Peyer's patch (tissue), 4 donors: ENCODE measurements at regions not wholly inside any gene's neighbourhood (a gene's known extent, or its start where the extent isn't known, plus 50 kb on each side); places are given as distances from the start of the nearest gene placed in this dataset.

Source experiments
- DNase-seq, 3 donors: peaks; one replicate each; pipeline ENCODE4 v3.0.0-alpha.2; 2017 to 2019
- H3K27ac ChIP-seq, 4 donors: fragments of 200-600 bp; sonication (generic); one replicate each; pipeline ENCODE4 v1.5.1; 2016 to 2019
- H3K27me3 ChIP-seq, 2 donors: fragments of 200-600 bp; sonication (generic); one replicate each; pipeline ENCODE4 v1.5.1; 2019
- H3K36me3 ChIP-seq, 3 donors: fragments of 200-600 bp; sonication (generic); one replicate each; pipeline ENCODE4 v1.5.1; 2016 to 2019
- H3K4me1 ChIP-seq, 4 donors: fragments of 200-600 bp; sonication (generic); one replicate each; pipeline ENCODE4 v1.5.1; 2016 to 2019
- H3K4me3 ChIP-seq, 4 donors: fragments of 200-600 bp; sonication (generic); 1 replicate in 3 of 4; 2 replicates in 1 of 4; pipeline ENCODE4 v1.5.1; 2016 to 2019; ENCODE audit warnings: mild to moderate bottlenecking in 1 of 4
- H3K9me3 ChIP-seq, 4 donors: fragments of 200-600 bp; sonication (generic); one replicate each; pipeline ENCODE4 v1.5.1; 2016 to 2019; ENCODE audit warnings: mild to moderate bottlenecking in 1 of 4
- POLR2A ChIP-seq, 2 donors: fragments of 450-650 bp; IDR thresholded peaks; one replicate each; pipeline ENCODE4 v1.5.1; 2017; ENCODE audit warnings: antibody characterized with exemption in 2 of 2, mild to moderate bottlenecking in 2 of 2, moderate library complexity in 2 of 2
- TF ChIP-seq, protein P1 (sequence below), 6 experiments: fragments of 450-650 bp in 4 of 6; fragments of 200-600 bp in 2 of 6; sonication (generic) in 1 of 6; IDR thresholded peaks; one replicate each; pipeline ENCODE4 v1.5.1; 2017 to 2019; ENCODE audit warnings: antibody characterized with exemption in 6 of 6, mild to moderate bottlenecking in 3 of 6, moderate library complexity in 1 of 6

DNA sequence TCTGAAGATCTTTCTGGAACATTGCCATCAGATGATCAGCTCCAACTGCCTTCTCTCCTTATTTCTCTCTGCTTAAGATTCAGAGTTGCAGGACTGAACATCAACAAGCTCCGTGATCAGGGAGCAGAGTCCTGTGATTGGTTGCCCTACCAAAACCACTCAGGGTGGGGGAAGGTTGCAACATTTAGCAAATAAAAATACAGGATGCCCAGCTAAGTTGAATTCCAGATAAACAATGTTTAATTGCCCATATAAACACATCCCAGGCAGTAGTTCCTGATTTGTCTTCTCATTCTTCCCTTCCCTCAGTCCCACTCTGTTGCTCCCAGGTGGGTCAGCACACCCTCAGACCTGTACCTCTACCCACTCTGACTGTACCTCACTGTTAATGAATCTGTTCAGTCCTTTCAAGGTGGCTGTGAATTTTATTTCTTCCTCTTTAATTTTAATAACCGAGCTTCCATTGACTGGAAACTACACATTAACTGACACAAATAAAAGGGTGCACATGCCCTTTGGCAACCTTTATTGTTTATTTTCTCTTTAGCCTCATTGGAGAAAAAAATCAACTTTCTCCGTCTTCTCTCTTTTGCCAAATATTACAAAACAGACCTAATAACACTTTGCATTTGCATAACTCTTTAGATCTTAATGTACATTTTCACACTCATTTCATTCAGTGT lies 167.1 kb upstream of the PKDCC start:
- H3K27ac ChIP-seq = peak overlapping the region in 2 of 4 donors; percentile 3 to 19

DNA sequence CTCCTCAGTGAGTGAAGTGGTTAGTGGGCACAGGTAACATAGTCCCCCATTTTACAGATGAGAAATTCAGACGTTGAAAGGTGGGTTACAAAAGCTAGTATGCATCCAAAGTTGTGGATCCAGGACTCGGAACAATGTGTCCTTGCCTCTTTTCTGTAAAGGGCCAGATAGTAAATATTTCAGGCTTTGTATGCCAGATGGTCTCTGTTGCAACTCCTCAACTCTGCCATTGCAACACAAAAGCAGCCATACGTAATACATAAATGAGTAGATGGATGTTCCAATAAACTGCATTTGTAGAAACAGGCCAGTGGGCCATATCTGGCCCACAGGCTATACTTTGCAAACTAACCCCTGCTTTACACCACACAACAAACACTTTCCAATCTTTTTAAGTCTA lies 166.6 kb upstream of the PKDCC start:
- H3K27me3 ChIP-seq = no peaks in the 10 kb centered on the region
- H3K27ac ChIP-seq = no peak overlapping the region
- no peak for DNase-seq
- H3K9me3 ChIP-seq = no peaks in the 10 kb centered on the region
- H3K4me1 ChIP-seq = peaks cover 0 to 7% (median 3%) of the 10 kb centered on the region in 4 donors
- no peaks in the 10 kb centered on the region for H3K36me3 ChIP-seq
- no peak overlapping the region for H3K4me3 ChIP-seq
- TF ChIP-seq, protein P1, sequence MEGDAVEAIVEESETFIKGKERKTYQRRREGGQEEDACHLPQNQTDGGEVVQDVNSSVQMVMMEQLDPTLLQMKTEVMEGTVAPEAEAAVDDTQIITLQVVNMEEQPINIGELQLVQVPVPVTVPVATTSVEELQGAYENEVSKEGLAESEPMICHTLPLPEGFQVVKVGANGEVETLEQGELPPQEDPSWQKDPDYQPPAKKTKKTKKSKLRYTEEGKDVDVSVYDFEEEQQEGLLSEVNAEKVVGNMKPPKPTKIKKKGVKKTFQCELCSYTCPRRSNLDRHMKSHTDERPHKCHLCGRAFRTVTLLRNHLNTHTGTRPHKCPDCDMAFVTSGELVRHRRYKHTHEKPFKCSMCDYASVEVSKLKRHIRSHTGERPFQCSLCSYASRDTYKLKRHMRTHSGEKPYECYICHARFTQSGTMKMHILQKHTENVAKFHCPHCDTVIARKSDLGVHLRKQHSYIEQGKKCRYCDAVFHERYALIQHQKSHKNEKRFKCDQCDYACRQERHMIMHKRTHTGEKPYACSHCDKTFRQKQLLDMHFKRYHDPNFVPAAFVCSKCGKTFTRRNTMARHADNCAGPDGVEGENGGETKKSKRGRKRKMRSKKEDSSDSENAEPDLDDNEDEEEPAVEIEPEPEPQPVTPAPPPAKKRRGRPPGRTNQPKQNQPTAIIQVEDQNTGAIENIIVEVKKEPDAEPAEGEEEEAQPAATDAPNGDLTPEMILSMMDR (IDR thresholded peaks at IDR 0.05) = no peak
- no peak for TF ChIP-seq POLR2A (IDR thresholded peaks at IDR 0.05)

More for the DNA sequence above, 167.1 kb upstream of the PKDCC start:
- no peak for DNase-seq
- Histone ChIP-seq H3K9me3 (no peaks in the 10 kb centered on the region), H3K4me1 (peaks cover 0 to 7% (median 3%) of the 10 kb centered on the region in 4 donors), H3K27me3 (no peaks in the 10 kb centered on the region), H3K4me3 (no peak overlapping the region), H3K36me3 (no peaks in the 10 kb centered on the region)
- TF ChIP-seq, protein P1 (IDR thresholded peaks at IDR 0.05) = no peak
- TF ChIP-seq POLR2A (IDR thresholded peaks at IDR 0.05) = no peak

DNA sequence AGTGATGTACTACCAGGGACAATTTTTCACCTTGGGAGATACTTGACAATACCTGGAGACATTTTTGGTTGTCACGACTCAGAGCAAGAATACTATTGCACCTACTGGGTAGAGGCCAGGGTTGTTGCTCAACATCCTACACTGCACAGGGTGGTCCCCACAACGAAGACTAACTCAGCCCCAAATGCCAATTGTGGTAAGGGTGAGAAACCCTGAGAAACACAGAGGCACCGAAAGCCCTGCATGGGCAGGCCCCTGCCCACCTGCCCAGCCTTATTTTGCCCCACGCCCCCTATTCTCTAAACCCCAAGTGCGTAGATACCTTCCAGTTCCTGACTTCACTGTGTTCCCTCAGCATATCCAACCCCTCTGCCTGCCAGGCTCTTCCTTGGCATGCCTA lies 163.1 kb upstream of the PKDCC start:
- no peak for TF ChIP-seq POLR2A (IDR thresholded peaks at IDR 0.05)
- TF ChIP-seq, protein P1 (IDR thresholded peaks at IDR 0.05) = no peak
- Histone ChIP-seq H3K27ac (no peak overlapping the region), H3K9me3 (no peaks in the 10 kb centered on the region), H3K4me1 (peaks cover 0 to 2% (median 0%) of the 10 kb centered on the region in 4 donors), H3K36me3 (no peaks in the 10 kb centered on the region), H3K4me3 (no peak overlapping the region), H3K27me3 (no peaks in the 10 kb centered on the region)
- DNase-seq = no peak

DNA sequence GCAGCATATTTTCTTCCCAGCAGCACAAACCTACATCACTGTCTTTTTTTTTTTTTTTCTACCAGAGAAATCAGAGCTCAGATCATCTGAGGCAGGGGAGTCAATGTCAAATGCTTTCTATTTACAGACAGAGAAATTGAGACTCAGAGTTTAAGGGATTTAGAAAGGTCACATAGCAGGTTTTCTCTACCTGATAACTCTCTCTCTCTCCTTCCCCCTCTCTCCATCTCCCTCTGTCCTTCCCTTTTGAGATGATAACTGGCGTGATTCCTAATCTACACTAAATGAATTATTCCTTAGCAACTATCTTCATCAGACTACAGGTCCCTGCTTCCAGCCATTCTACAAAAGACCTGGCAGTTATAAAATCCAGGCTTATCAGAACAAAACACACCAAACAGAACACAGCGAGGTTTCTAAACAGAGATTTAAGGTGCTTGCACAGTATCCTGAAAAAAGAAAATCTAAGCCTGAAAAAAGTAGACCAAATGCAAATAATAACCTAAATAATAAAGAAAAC lies 161.6 kb upstream of the PKDCC start:
- H3K4me1 ChIP-seq = no peaks in the 10 kb centered on the region
- H3K9me3 ChIP-seq = no peaks in the 10 kb centered on the region
- no peak for DNase-seq
- no peaks in the 10 kb centered on the region for H3K36me3 ChIP-seq
- no peak overlapping the region for H3K27ac ChIP-seq
- H3K27me3 ChIP-seq = no peaks in the 10 kb centered on the region
- TF ChIP-seq, protein P1 (IDR thresholded peaks at IDR 0.05) = no peak
- TF ChIP-seq POLR2A (IDR thresholded peaks at IDR 0.05) = no peak
- no peak overlapping the region for H3K4me3 ChIP-seq

DNA sequence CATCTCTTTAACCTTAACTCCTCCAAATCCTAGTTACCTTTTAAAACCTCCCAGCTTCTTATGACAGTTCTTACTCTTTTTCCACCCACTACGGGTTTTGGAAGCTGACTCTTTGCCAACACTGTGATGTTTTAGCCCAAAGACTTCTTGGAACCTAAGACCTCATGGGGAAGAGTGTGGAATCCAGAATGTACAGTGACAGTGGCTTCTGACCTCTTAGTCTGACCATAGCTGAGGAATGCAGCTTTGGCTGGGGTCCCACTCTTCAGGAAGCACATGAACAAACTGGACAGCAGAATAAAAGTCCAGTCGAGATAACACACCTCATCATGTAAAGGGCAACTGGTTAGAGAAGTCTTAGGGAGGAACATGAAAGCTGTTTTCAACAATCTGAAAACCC lies 161.1 kb upstream of the PKDCC start:
- Histone ChIP-seq H3K9me3 (no peaks in the 10 kb centered on the region), H3K27me3 (no peaks in the 10 kb centered on the region), H3K36me3 (no peaks in the 10 kb centered on the region), H3K4me3 (no peak overlapping the region), H3K27ac (no peak overlapping the region), H3K4me1 (no peaks in the 10 kb centered on the region)
- no peak for TF ChIP-seq POLR2A (IDR thresholded peaks at IDR 0.05)
- TF ChIP-seq, protein P1 (IDR thresholded peaks at IDR 0.05) = no peak
- DNase-seq = no peak
